Cardiac muscle cell (in vitro differentiated cells and primary cell): ENCODE measurements at regions not wholly inside any gene's neighbourhood (a gene's known extent, or its start where the extent isn't known, plus 50 kb on each side); places are given as distances from the start of the nearest gene placed in this dataset.

ENCODE experiments used
- DNase-seq, 2 donors: peaks; one replicate each; pipeline versions ENCODE4 v3.0.0 to v3.0.0-alpha.2; 2010 to 2017; ENCODE audit warnings: low read depth in 1 of 2, low spot score in 1 of 2
- H3K27ac ChIP-seq: fragments of 200-600 bp; sonication (generic); 2 replicates; pipeline ENCODE4 v1.5.1; 2016
- H3K27me3 ChIP-seq: fragments of 200-600 bp; sonication (generic); 2 replicates; pipeline ENCODE4 v1.6.0; 2016; ENCODE audit warnings: control low read depth
- H3K36me3 ChIP-seq: fragments of 200-600 bp; sonication (generic); 2 replicates; pipeline ENCODE4 v1.5.1; 2016; ENCODE audit warnings: control low read depth
- H3K4me1 ChIP-seq: fragments of 200-600 bp; sonication (generic); 2 replicates; pipeline ENCODE4 v1.8.1; 2017; ENCODE audit warnings: low read depth, mild to moderate bottlenecking, mixed run types
- H3K4me3 ChIP-seq: fragments of 200-600 bp; sonication (generic); 2 replicates; pipeline ENCODE4 v1.5.1; 2016; ENCODE audit warnings: mild to moderate bottlenecking
- H3K9me3 ChIP-seq: fragments of 200-600 bp; sonication (generic); 2 replicates; pipeline ENCODE4 v1.5.1; 2017; ENCODE audit warnings: low read depth, mild to moderate bottlenecking, control low read depth
- CTCF ChIP-seq: IDR thresholded peaks from 2 replicates; pipeline ENCODE4 v1.5.1; 2012; ENCODE audit warnings: low read depth, mild to moderate bottlenecking, low read length

- peak; percentile 27 to 70 for DNase-seq
- H3K9me3 ChIP-seq: no peaks in the 10 kb centered on the region
Measured at GRCh38 chr2:235170536-235171521, 219.0 kb downstream of the SH3BP4 start.

GRCh38 chr2:235171550-235172031 is 219.8 kb downstream of the SH3BP4 start:
- H3K9me3 ChIP-seq: no peaks in the 10 kb centered on the region
- no peak for TF ChIP-seq CTCF
- no peaks in the 10 kb centered on the region for H3K27me3 ChIP-seq
- DNase-seq: peak in 1 of 2 donors; percentile 83
- H3K4me3 ChIP-seq: no peak overlapping the region
- no peaks in the 10 kb centered on the region for H3K36me3 ChIP-seq
- H3K27ac ChIP-seq: no peak overlapping the region
- no peaks in the 10 kb centered on the region for H3K4me1 ChIP-seq

More at GRCh38 chr2:235170536-235171521, 219.0 kb downstream of the SH3BP4 start:
- Histone ChIP-seq H3K36me3 (no peaks in the 10 kb centered on the region), H3K27me3 (no peaks in the 10 kb centered on the region), H3K27ac (no peak overlapping the region), H3K4me3 (no peak overlapping the region), H3K4me1 (no peaks in the 10 kb centered on the region)
- peak; percentile 43 for TF ChIP-seq CTCF

- no peak for DNase-seq
- H3K4me1 ChIP-seq: no peaks in the 10 kb centered on the region
- H3K27ac ChIP-seq: no peak overlapping the region
- peaks cover 9% of the 10 kb centered on the region for H3K27me3 ChIP-seq
- no peaks in the 10 kb centered on the region for H3K36me3 ChIP-seq
- TF ChIP-seq CTCF: no peak
- no peak overlapping the region for H3K4me3 ChIP-seq
- no peaks in the 10 kb centered on the region for H3K9me3 ChIP-seq
Measured at GRCh38 chr2:235180642-235181041, 228.8 kb downstream of the SH3BP4 start.

DNA sequence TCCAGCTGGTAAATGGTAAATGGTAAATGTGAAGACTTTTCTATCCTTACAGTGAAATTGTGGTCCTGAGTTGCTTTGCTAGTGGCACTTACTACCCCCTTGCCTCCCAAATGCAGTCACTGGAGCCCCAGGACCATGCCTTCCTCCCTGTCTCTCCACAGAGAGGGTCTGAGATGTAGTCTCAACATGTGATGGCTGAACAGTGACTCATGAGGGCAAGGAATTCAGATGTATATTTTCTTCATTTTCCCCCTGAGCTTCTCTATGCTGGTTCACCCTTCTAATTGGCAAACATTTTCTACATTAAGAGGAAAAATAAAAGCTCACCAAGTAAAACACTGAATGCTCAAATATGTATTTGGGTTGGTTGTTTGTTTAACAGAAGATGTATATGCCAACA is 232.0 kb downstream of the SH3BP4 start:
- DNase-seq: no peak
- Histone ChIP-seq H3K4me1 (no peaks in the 10 kb centered on the region), H3K9me3 (no peaks in the 10 kb centered on the region), H3K4me3 (no peak overlapping the region), H3K36me3 (no peaks in the 10 kb centered on the region), H3K27ac (no peak overlapping the region), H3K27me3 (peaks cover 12% of the 10 kb centered on the region)
- no peak for TF ChIP-seq CTCF

- Histone ChIP-seq H3K4me1 (no peaks in the 10 kb centered on the region), H3K27ac (no peak overlapping the region), H3K36me3 (no peaks in the 10 kb centered on the region), H3K27me3 (peaks cover 6% of the 10 kb centered on the region), H3K9me3 (no peaks in the 10 kb centered on the region), H3K4me3 (no peak overlapping the region)
- no peak for TF ChIP-seq CTCF
- DNase-seq: no peak
Measured at GRCh38 chr2:235187806-235188205, 236.0 kb downstream of the SH3BP4 start.
